ENCODE measurements at regions not wholly inside any gene's neighbourhood (a gene's known extent, or its start where the extent isn't known, plus 50 kb on each side); places are given as distances from the start of the nearest gene placed in this dataset.
"Not testable (repeated sequence)": the region's sequence is repeated elsewhere in the genome, so short reads cannot be mapped to it uniquely, and the experiment has no call there.

DNA sequence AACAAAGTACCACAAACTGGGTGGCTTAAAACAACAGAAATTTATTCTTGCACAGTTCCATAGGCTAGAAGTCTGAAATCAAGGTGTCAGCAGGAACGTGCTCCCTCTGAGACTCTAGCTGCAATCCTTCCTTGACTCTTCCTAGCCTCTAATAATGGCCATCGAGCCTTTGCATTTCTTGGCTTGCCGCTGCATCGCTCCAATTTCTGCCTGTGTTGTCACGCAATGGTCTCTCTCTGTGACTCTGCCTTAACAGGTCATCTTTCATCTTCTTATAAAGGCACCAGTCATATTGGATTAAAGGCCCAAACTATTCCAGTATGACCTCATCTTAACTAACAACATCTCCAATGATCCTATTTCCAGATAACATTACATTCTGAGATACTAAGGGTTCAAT, 61.0 kb upstream of the FNDC3B start:
- Histone ChIP-seq H3K36me3 (no peaks in the 10 kb centered on the region), H3K27ac (no peak overlapping the region), H3K27me3 (no peaks in the 10 kb centered on the region), H3K9ac (ENCODE audit: low read depth in 2 of 2, low read length in 2 of 2) (no peak overlapping the region), H3K9me3 (no peaks in the 10 kb centered on the region), H3K4me1 (no peaks in the 10 kb centered on the region), H3K4me3 (no peak overlapping the region)
- intact Hi-C loops (cut with DNase I), result no loop called here
- TF ChIP-seq, protein P1, sequence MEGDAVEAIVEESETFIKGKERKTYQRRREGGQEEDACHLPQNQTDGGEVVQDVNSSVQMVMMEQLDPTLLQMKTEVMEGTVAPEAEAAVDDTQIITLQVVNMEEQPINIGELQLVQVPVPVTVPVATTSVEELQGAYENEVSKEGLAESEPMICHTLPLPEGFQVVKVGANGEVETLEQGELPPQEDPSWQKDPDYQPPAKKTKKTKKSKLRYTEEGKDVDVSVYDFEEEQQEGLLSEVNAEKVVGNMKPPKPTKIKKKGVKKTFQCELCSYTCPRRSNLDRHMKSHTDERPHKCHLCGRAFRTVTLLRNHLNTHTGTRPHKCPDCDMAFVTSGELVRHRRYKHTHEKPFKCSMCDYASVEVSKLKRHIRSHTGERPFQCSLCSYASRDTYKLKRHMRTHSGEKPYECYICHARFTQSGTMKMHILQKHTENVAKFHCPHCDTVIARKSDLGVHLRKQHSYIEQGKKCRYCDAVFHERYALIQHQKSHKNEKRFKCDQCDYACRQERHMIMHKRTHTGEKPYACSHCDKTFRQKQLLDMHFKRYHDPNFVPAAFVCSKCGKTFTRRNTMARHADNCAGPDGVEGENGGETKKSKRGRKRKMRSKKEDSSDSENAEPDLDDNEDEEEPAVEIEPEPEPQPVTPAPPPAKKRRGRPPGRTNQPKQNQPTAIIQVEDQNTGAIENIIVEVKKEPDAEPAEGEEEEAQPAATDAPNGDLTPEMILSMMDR (IDR thresholded peaks at IDR 0.05), result no peak
- no peak for DNase-seq

DNA sequence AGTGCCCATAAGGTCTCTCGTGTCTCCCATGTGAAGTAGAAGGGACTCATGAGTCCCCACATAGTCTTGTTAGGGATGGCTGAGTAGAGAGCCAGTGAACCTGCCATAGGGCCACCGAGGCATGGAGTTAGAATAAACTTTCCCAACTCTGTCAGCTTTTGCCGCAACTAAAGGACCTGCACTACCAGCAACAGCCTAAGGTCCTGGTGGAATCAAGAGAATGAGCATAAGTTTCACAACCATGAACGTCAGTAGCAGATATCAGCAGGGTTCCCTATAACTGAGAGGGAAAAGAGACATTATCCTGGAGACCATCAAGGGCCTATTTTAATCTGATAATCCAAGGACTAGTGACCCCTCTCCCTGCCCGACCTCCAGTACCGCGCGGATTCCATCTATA, 60.3 kb upstream of the FNDC3B start:
- TF ChIP-seq, protein P1 (IDR thresholded peaks at IDR 0.05), result no peak
- intact Hi-C loops (cut with DNase I), result no loop called here
- no peaks in the 10 kb centered on the region for H3K27me3 ChIP-seq
- H3K4me1 ChIP-seq, result no peaks in the 10 kb centered on the region
- no peak overlapping the region for H3K27ac ChIP-seq
- no peaks in the 10 kb centered on the region for H3K36me3 ChIP-seq
- no peak for DNase-seq
- H3K9me3 ChIP-seq, result no peaks in the 10 kb centered on the region
- H3K9ac ChIP-seq (ENCODE audit: low read depth in 2 of 2, low read length in 2 of 2), result no peak overlapping the region
- H3K4me3 ChIP-seq, result no peak overlapping the region

DNA sequence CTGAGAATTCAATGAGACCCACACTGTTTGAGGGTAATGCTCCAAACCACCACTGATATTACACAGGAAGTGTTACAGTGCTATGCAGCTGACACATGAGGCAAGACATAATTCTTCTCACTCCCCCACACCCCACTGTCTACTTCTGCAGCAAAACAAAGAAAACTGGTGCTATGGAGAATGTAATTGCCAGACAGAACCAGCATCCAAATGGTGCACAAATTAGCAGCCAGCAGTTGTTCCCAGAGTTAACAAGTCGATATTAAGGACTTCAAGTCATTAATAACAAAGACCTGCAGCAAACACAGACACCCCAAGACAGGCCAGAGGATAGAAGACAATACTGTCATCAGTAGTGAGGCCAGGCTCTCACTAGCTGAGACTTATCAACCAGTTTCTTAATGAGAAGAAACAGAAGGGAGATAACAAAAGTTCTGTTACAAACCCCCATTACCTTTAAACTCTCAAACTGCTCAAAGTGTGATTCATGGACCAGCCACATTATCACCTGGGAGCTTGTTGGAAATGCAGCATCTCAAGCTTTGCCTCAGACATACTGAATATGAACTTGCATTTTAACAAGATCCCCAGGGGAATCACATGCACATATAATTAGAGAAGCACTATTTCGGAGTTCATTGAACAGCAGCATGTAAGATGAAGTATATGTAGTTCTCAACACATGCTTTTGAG, 58.7 kb upstream of the FNDC3B start:
- H3K9ac ChIP-seq (ENCODE audit: low read depth in 2 of 2, low read length in 2 of 2), result no peak overlapping the region
- intact Hi-C loops (cut with DNase I), result no loop called here
- TF ChIP-seq, protein P1 (IDR thresholded peaks at IDR 0.05), result no peak
- no peaks in the 10 kb centered on the region for H3K27me3 ChIP-seq
- H3K9me3 ChIP-seq, result no peaks in the 10 kb centered on the region
- DNase-seq, result no peak
- H3K27ac ChIP-seq, result no peak overlapping the region
- H3K4me3 ChIP-seq, result no peak overlapping the region
- H3K4me1 ChIP-seq, result no peaks in the 10 kb centered on the region
- no peaks in the 10 kb centered on the region for H3K36me3 ChIP-seq

DNA sequence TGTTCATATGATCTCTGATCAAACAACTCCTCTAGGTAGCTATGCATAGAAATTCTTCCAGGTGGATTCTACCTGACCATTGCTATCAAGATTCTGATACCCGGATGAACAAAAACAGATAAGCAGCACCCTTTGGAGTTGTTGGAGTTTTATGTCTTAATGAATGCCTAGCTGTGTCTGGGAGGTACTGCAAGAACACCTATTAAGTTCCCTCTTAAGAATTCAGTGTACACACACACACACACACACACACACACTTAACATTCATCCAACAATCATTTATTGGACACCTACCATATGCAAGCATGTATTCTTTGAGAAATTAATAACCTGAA, 58.1 kb upstream of the FNDC3B start:
- no peak overlapping the region for H3K27ac ChIP-seq
- H3K4me3 ChIP-seq, result no peak overlapping the region
- H3K9me3 ChIP-seq, result no peaks in the 10 kb centered on the region
- intact Hi-C loops (cut with DNase I), result no loop called here
- no peaks in the 10 kb centered on the region for H3K36me3 ChIP-seq
- no peaks in the 10 kb centered on the region for H3K27me3 ChIP-seq
- H3K9ac ChIP-seq (ENCODE audit: low read depth in 2 of 2, low read length in 2 of 2), result no peak overlapping the region
- TF ChIP-seq, protein P1 (IDR thresholded peaks at IDR 0.05), result no peak
- H3K4me1 ChIP-seq, result no peaks in the 10 kb centered on the region
- no peak for DNase-seq

DNA sequence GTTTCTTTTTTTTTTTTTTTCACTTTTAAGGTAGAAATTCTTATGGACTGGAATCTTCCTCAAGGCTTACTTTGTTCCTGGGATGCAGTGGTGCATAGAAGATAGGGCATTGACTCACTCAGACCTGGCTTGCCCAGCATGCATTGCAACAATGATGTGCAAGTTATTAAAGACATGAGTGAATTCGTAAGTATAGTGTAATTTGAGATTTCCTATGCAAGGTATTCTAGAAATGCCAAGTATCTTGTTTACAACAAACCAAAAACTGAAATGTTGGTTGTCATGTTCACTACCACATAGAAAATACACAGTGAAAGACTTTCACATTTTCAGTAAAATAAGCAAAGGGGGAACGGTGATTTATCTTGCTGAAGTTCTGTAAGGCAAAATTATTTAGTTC, 56.5 kb upstream of the FNDC3B start:
- Histone ChIP-seq H3K4me3 (no peak overlapping the region), H3K4me1 (no peaks in the 10 kb centered on the region), H3K9me3 (no peaks in the 10 kb centered on the region), H3K27ac (no peak overlapping the region), H3K36me3 (no peaks in the 10 kb centered on the region), H3K9ac (ENCODE audit: low read depth in 2 of 2, low read length in 2 of 2) (no peak overlapping the region), H3K27me3 (no peaks in the 10 kb centered on the region)
- TF ChIP-seq, protein P1 (IDR thresholded peaks at IDR 0.05), result no peak
- no peak for DNase-seq
- intact Hi-C loops (cut with DNase I), result no loop called here

DNA sequence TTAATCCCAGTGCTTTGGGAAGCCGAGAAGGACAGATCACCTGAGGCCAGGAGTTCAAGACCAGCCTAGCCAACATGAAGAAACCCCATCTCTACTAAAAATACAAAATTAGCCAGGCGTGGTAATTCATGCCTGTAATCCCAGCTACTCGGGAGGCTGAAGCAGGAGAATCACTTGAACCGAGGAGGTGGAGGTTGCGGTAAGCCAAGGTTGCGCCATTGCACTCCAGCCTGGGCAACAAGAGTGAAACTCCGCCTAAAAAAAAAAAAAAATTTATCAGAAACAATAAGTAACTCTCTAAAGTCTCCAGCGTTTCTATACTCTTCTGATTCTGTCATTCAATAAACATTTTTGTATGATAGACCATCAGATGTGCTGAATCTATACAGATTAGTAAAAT, 55.7 kb upstream of the FNDC3B start:
- H3K4me1 ChIP-seq; H3K9me3 ChIP-seq; H3K4me3 ChIP-seq; intact Hi-C loops (cut with DNase I); H3K27ac ChIP-seq; H3K36me3 ChIP-seq; H3K27me3 ChIP-seq; H3K9ac ChIP-seq (ENCODE audit: low read depth in 2 of 2, low read length in 2 of 2); DNase-seq: not testable (repeated sequence)

Measured in colonic mucosa (tissue), 4 donors.